ENCODE measurements at regions not wholly inside any gene's neighbourhood (a gene's known extent, or its start where the extent isn't known, plus 50 kb on each side); places are given as distances from the start of the nearest gene placed in this dataset.
"Not testable (repeated sequence)": the region's sequence is repeated elsewhere in the genome, so short reads cannot be mapped to it uniquely, and the experiment has no call there.

GRCh38 chr12:131380965-131381705 lies 329.8 kb upstream of the SFSWAP start:
- no peak for DNase-seq

- DNase-seq = no peak
These were observed 329.0 kb upstream of the SFSWAP start for GRCh38 chr12:131381716-131382430.

- DNase-seq = no peak
These were observed 327.6 kb upstream of the SFSWAP start for GRCh38 chr12:131383291-131383690.

- DNase-seq = no peak
These were observed 326.9 kb upstream of the SFSWAP start for GRCh38 chr12:131383741-131384543.

DNA sequence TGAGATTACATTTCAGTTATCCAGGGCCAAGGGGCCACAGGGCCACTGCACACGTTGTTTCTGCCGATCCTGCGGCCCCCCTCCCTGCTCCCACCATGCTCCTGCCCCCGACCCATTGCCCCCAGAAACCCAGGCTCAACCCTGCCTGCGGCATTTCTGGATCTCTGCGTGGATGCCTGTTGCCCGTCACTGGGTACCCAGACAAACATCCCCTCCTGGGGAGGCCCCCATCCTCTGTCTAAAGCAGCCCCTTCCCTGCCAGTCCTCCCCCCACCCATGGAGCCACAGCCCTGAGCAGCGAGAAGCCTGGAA lies 326.4 kb upstream of the SFSWAP start:
- DNase-seq = no peak

DNA sequence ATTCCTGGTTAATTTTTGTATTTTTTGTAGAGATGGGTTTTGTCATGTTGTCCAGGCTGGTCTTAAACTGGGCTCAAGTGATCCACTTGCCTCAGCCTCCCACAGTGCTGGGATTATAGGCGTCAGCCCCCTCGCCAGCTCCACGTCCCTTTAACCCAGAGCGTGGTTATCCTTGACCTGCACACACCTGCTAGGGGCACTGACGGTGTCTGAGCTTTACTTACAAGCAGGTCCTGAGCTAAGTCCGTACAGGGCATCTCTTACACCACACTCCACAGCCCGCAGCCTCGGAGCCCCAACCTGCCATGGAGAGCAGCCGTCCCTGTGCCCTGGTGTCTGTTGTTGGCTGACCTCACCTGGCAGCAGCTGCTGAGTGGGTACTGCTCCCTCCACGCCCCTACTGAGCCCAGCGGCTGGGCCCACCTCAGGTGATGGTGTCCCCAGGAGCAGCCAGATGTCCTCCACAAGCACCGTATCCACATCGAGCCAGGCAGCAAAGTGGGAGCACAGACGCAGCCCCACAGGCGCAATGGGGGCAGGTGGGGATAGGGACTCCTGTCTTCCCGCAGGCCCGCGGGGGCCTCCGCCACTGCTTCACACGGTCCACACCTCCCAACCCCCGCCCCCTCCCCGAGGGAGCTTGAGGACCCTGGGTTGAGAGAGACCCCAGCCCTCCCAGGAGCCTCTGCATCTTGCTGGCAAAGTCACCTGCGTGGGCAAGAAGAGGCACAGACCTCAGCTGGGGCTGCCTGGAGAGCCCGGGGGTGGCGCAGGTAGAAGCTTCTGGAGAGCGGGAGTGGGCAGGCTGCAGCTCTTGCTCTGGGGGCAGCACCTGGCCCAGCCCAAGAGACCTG lies 325.4 kb upstream of the SFSWAP start:
- DNase-seq = no peak

DNA sequence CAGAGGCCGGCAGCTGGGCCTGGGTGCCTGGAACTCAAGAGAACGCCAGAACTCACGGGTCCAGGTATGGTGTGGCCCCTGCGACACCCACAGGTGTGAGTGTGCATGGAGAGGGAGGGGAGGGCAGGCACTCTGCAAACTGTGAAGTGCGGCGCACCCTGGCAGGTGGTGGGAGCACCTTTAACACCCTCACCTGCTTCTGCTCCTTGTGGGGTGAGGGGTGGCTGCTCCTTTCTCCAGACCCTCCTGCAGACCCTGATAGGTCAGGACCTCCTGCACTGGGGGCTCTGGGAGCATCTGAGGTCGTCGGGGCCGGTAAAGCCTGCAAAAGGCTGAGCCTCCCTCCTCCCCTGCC lies 324.7 kb upstream of the SFSWAP start:
- DNase-seq = no peak

DNA sequence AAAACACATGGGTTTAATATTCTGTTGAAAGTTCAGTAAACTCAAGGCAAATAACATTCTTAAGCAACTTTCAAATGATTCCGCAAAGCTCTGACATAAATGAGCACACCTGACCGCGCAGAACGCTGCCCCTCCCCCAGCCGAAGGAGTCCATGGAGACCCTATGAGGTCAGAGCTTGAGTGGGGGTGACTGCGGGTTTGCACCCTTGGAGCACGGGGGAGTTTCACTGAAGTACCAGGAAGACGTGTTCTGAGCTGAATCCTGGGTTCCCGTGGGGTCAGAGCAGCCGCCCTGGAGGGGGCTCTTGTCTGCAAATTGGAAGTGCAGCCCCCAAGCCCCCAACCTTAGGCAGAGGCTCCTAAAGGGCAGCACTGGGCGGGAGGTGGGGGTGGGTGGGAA lies 324.1 kb upstream of the SFSWAP start:
- no peak for DNase-seq

GRCh38 chr12:131387281-131388163 lies 323.4 kb upstream of the SFSWAP start:
- no peak for DNase-seq

GRCh38 chr12:131388164-131389053 lies 322.5 kb upstream of the SFSWAP start:
- DNase-seq = not testable (repeated sequence)

GRCh38 chr12:131389054-131390013 lies 321.6 kb upstream of the SFSWAP start:
- no peak for DNase-seq

- peak in 1 of 2 experiments; percentile 14 for DNase-seq
These were observed 320.2 kb upstream of the SFSWAP start for GRCh38 chr12:131390412-131391334.

GRCh38 chr12:131391399-131391798 lies 319.5 kb upstream of the SFSWAP start:
- no peak for DNase-seq

- not testable (repeated sequence) for DNase-seq
These were observed 316.1 kb upstream of the SFSWAP start for GRCh38 chr12:131394752-131395151.

GRCh38 chr12:131395209-131395684 lies 315.6 kb upstream of the SFSWAP start:
- DNase-seq = not testable (repeated sequence)

DNA sequence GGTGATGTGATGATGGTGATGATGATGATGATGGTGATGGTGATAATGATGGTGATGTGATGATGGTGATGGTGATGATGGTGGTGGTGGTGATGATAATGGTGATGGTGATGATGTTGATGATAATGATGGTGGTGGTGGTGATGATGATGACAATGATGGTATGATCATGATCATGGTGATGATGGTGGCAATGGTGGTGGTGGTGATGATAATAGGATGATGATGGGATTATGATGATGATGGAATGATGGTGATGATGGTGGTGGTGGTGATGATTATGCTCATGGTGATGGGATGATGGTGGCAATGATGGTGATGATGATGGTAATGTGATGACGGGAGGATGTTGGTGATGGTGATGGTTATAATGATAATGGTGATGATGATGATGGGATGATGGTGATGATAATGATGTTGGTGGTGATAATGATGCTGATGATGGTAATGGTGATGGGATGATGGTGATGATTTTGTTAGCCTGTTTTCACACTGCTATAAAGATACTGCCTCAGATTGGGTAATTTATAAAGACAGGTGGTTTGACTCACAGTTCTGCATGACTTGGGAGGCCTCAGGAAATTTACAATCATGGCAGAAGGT lies 314.8 kb upstream of the SFSWAP start:
- no peak for DNase-seq

GRCh38 chr12:131397493-131398181 lies 313.3 kb upstream of the SFSWAP start:
- no peak for DNase-seq
